ENCODE measurements at regions not wholly inside any gene's neighbourhood (a gene's known extent, or its start where the extent isn't known, plus 50 kb on each side); places are given as distances from the start of the nearest gene placed in this dataset.
"Not testable (repeated sequence)": the region's sequence is repeated elsewhere in the genome, so short reads cannot be mapped to it uniquely, and the experiment has no call there.

GRCh38 chr12:46058697-46059096, 68.3 kb upstream of the SCAF11 start:
- TF ChIP-seq CTCF (conservative IDR thresholded peaks at IDR 0.05; ENCODE audit: low read length); EZH2phosphoT487 (IDR thresholded peaks at IDR 0.05; ENCODE audit: borderline replicate concordance): not testable (repeated sequence)
